A549 (cell line): ENCODE measurements at regions not wholly inside any gene's neighbourhood (a gene's known extent, or its start where the extent isn't known, plus 50 kb on each side); places are given as distances from the start of the nearest gene placed in this dataset.

Source experiments
- CEBPB ChIP-seq, 2 experiments: fragments of >200 bp in 1 of 2; sonication (Bioruptor Twin) in 1 of 2; formaldehyde crosslinking in 1 of 2; IDR thresholded peaks; 2 replicates each; pipeline ENCODE4 v1.6.1; 2012 to 2016
- EP300 ChIP-seq, 2 experiments: fragments of >200 bp; sonication (Bioruptor Twin); formaldehyde crosslinking; IDR thresholded peaks; 2 replicates in 1 of 2; 3 replicates in 1 of 2; pipeline ENCODE4 v1.6.1; 2016 to 2017
- POLR2A ChIP-seq: IDR thresholded peaks from 2 replicates; pipeline ENCODE4 v1.6.1; 2012; ENCODE audit warnings: mild to moderate bottlenecking, low read length
- TF ChIP-seq, protein P1 (sequence below): fragments of >200 bp; sonication (Bioruptor Twin); formaldehyde crosslinking; IDR thresholded peaks from 3 replicates; pipeline ENCODE4 v1.5.1; 2016
- TF ChIP-seq, protein P2 (sequence below): IDR thresholded peaks from 2 replicates; pipeline ENCODE4 v1.6.1; 2012

DNA sequence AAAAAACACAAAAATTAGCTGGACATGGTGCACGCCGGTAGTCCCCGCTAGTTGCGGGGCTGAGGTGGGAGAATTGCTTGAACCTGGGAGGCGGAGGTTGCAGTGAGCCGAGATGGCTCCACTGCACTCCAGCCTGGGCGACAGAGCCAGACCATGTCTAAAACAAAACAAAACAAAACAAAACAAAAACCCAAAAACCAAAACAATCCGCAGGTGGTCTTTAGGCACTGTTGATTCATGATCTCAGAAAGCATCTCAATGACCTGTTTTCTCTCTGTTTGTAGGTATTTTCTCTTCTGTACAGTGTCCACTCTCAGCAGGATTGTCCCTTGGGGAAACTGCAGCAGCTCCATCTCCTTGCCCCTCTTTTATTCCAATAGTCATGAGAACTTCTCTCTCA is 74.9 kb upstream of the ADGRL2 start:
- TF ChIP-seq, protein P1, sequence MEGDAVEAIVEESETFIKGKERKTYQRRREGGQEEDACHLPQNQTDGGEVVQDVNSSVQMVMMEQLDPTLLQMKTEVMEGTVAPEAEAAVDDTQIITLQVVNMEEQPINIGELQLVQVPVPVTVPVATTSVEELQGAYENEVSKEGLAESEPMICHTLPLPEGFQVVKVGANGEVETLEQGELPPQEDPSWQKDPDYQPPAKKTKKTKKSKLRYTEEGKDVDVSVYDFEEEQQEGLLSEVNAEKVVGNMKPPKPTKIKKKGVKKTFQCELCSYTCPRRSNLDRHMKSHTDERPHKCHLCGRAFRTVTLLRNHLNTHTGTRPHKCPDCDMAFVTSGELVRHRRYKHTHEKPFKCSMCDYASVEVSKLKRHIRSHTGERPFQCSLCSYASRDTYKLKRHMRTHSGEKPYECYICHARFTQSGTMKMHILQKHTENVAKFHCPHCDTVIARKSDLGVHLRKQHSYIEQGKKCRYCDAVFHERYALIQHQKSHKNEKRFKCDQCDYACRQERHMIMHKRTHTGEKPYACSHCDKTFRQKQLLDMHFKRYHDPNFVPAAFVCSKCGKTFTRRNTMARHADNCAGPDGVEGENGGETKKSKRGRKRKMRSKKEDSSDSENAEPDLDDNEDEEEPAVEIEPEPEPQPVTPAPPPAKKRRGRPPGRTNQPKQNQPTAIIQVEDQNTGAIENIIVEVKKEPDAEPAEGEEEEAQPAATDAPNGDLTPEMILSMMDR: no peak
- TF ChIP-seq POLR2A: no peak
- TF ChIP-seq EP300 (IDR thresholded peaks at IDR 0.05): no peak
- TF ChIP-seq, protein P2, sequence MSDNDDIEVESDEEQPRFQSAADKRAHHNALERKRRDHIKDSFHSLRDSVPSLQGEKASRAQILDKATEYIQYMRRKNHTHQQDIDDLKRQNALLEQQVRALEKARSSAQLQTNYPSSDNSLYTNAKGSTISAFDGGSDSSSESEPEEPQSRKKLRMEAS: no peak
- no peak for TF ChIP-seq CEBPB (IDR thresholded peaks at IDR 0.05)
